ENCODE measurements at regions not wholly inside any gene's neighbourhood (a gene's known extent, or its start where the extent isn't known, plus 50 kb on each side); places are given as distances from the start of the nearest gene placed in this dataset.

- peaks cover 0 to 33% (median 7%) of the 10 kb centered on the region in 3 experiments for H3K27me3 ChIP-seq (ENCODE audit: control insufficient read depth in 3 of 3, insufficient read depth in 3 of 3, low read depth in 1 of 3, low read length in 3 of 3)
- no peak overlapping the region for H2BK120ac ChIP-seq (ENCODE audit: low read depth, low read length)
- no peak overlapping the region for H4K8ac ChIP-seq (ENCODE audit: low read depth, low read length)
- no CpG with 5 or more reads among the region's 1 CpG for WGBS, 2 donors (ENCODE audit: extremely low coverage in 2 of 2, insufficient read length in 2 of 2, insufficient replicate concordance in 1 of 2)
- no peak overlapping the region for H3K9ac ChIP-seq (ENCODE audit: low read depth, low read length, poor library complexity)
- H3K4ac ChIP-seq (ENCODE audit: low read length) = no peak overlapping the region
- no peak overlapping the region for H3K27ac ChIP-seq (replicated peaks; ENCODE audit: low read length)
- H2BK5ac ChIP-seq (ENCODE audit: low read length) = no peak overlapping the region
- H3K23ac ChIP-seq (ENCODE audit: low read depth, low read length, poor library complexity) = no peak overlapping the region
- peaks cover 0 to 5% of the 10 kb centered on the region in 2 donors for H3K4me1 ChIP-seq (ENCODE audit: control insufficient read depth in 2 of 2, insufficient read depth in 1 of 2, low read depth in 1 of 2, low read length in 2 of 2)
- no peak overlapping the region for H2AFZ ChIP-seq (ENCODE audit: low read length)
- no peaks in the 10 kb centered on the region for H3K79me1 ChIP-seq (ENCODE audit: low read depth, low read length)
- no peak for DNase-seq (ENCODE audit: low spot score)
- no peak overlapping the region for H3K18ac ChIP-seq (ENCODE audit: low read length)
- no peak overlapping the region for H2BK15ac ChIP-seq (ENCODE audit: low read length)
- no peak overlapping the region for H2AK5ac ChIP-seq (ENCODE audit: low read depth, low read length)
- no peak overlapping the region for H3K14ac ChIP-seq (ENCODE audit: low read length)
- H3K4me3 ChIP-seq (ENCODE audit: low read length in 2 of 2) = no peak overlapping the region
- no peak overlapping the region for H3K4me2 ChIP-seq (ENCODE audit: insufficient read depth, low read length, poor library complexity, severe bottlenecking)
- H4K91ac ChIP-seq (ENCODE audit: low read depth, low read length, poor library complexity) = no peak overlapping the region
- H3K9me3 ChIP-seq (replicated peaks in 1 of 2; ENCODE audit: control insufficient read depth in 2 of 2, insufficient read depth in 1 of 2, low read depth in 1 of 2, low read length in 2 of 2) = no peaks in the 10 kb centered on the region
- no peak overlapping the region for H2BK12ac ChIP-seq (ENCODE audit: low read length)
- H3K36me3 ChIP-seq (replicated peaks in 1 of 2; ENCODE audit: control insufficient read depth in 2 of 2, insufficient read depth in 2 of 2, low read length in 2 of 2) = no peaks in the 10 kb centered on the region
Measured at GRCh38 chr2:9144046-9144445, 62.6 kb upstream of the ASAP2 start.

DNA sequence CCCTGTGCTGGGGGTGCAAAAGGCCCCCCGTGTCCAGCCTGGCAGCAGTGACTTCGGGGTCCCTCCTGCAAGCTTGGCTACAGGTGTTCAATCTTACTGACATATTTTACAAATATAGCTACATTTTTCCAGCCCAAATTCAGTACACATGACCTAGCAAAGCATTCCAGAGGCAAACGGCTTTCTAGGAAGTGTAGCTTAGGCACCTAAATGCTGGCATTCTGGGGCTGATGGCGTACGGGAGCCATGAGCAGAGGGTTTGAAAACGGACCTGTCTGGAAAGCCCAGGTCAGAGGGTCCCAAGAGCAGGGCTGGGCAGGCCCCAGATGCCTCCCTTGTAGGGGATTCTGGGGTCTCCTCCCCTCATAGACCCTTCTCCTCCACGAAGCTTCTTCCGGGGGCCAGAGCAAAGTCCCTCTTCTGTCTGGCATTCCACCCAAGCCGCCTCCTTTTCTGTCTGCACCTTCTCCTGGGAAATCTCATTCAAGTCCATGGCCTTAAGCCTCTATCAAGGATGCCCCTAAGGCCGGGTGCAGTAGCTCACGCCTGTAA, 63.3 kb upstream of the ASAP2 start:
- H3K36me3 ChIP-seq (replicated peaks in 1 of 2; ENCODE audit: control insufficient read depth in 2 of 2, insufficient read depth in 2 of 2, low read length in 2 of 2) = no peaks in the 10 kb centered on the region
- peaks cover 0 to 29% (median 7%) of the 10 kb centered on the region in 3 experiments for H3K27me3 ChIP-seq (ENCODE audit: control insufficient read depth in 3 of 3, insufficient read depth in 3 of 3, low read depth in 1 of 3, low read length in 3 of 3)
- H2BK15ac ChIP-seq (ENCODE audit: low read length) = no peak overlapping the region
- no peak overlapping the region for H2AK5ac ChIP-seq (ENCODE audit: low read depth, low read length)
- peak overlapping the region; percentile 57 for H3K4me2 ChIP-seq (ENCODE audit: insufficient read depth, low read length, poor library complexity, severe bottlenecking)
- H3K9me3 ChIP-seq (replicated peaks in 1 of 2; ENCODE audit: control insufficient read depth in 2 of 2, insufficient read depth in 1 of 2, low read depth in 1 of 2, low read length in 2 of 2) = no peaks in the 10 kb centered on the region
- peaks cover 4 to 5% of the 10 kb centered on the region in 2 donors for H3K4me1 ChIP-seq (ENCODE audit: control insufficient read depth in 2 of 2, insufficient read depth in 1 of 2, low read depth in 1 of 2, low read length in 2 of 2)
- no peak overlapping the region for H4K8ac ChIP-seq (ENCODE audit: low read depth, low read length)
- no peak overlapping the region for H3K4ac ChIP-seq (ENCODE audit: low read length)
- no peaks in the 10 kb centered on the region for H3K79me1 ChIP-seq (ENCODE audit: low read depth, low read length)
- H2BK5ac ChIP-seq (ENCODE audit: low read length) = no peak overlapping the region
- peak overlapping the region in 1 of 2 donors; percentile 32 for H3K4me3 ChIP-seq (ENCODE audit: low read length in 2 of 2)
- no peak overlapping the region for H2BK120ac ChIP-seq (ENCODE audit: low read depth, low read length)
- H3K23ac ChIP-seq (ENCODE audit: low read depth, low read length, poor library complexity) = no peak overlapping the region
- peak overlapping the region; percentile 92 for H2AFZ ChIP-seq (ENCODE audit: low read length)
- H3K18ac ChIP-seq (ENCODE audit: low read length) = no peak overlapping the region
- H3K14ac ChIP-seq (ENCODE audit: low read length) = no peak overlapping the region
- no peak overlapping the region for H3K27ac ChIP-seq (replicated peaks; ENCODE audit: low read length)
- no peak overlapping the region for H4K91ac ChIP-seq (ENCODE audit: low read depth, low read length, poor library complexity)
- no CpG with 5 or more reads among the region's 11 CpGs for WGBS, 2 donors (ENCODE audit: extremely low coverage in 2 of 2, insufficient read length in 2 of 2, insufficient replicate concordance in 1 of 2)
- DNase-seq (ENCODE audit: low spot score) = no peak
- H3K9ac ChIP-seq (ENCODE audit: low read depth, low read length, poor library complexity) = no peak overlapping the region
- H2BK12ac ChIP-seq (ENCODE audit: low read length) = no peak overlapping the region

DNA sequence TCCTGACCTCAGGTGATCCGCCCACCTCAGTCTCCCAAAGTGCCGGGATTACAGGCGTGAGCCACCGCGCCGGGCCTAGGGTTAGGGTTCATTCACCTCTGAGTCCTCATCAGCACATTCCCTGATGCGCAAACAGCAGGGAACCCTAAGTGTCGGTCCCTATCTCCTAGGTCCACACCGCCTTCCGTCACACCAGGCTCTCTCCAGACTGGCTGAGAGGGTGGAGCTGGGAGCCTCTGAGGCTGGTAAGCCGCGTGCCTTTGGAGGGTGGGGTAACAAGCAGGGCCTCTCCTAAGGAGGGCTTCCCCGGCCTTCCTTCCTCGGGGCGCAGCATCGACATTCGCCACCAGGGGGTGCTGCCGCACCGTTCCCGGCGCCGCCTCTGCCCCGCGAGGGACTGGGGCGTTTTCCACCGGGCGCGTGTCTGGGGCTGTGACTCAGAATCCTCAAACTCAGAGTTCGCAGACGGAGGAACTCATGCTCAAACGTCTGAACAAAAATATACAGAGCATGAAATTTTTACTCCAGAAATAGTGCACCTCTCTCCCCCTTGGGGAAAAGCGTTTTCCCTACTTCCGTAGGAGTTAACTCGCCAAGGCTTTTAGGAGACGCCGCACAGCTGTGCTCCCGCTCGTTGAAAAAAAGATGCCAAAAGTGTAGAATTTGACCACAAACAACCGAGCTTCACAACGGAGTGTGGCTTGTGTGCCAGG, 63.9 kb upstream of the ASAP2 start:
- H4K8ac ChIP-seq (ENCODE audit: low read depth, low read length) = no peak overlapping the region
- H3K4ac ChIP-seq (ENCODE audit: low read length) = no peak overlapping the region
- peaks cover 0 to 28% (median 7%) of the 10 kb centered on the region in 3 experiments for H3K27me3 ChIP-seq (ENCODE audit: control insufficient read depth in 3 of 3, insufficient read depth in 3 of 3, low read depth in 1 of 3, low read length in 3 of 3)
- no peaks in the 10 kb centered on the region for H3K79me1 ChIP-seq (ENCODE audit: low read depth, low read length)
- no peak overlapping the region for H3K27ac ChIP-seq (replicated peaks; ENCODE audit: low read length)
- no peak overlapping the region for H3K14ac ChIP-seq (ENCODE audit: low read length)
- peaks cover 4 to 5% of the 10 kb centered on the region in 2 donors for H3K4me1 ChIP-seq (ENCODE audit: control insufficient read depth in 2 of 2, insufficient read depth in 1 of 2, low read depth in 1 of 2, low read length in 2 of 2)
- peak overlapping the region; percentile 57 for H3K4me2 ChIP-seq (ENCODE audit: insufficient read depth, low read length, poor library complexity, severe bottlenecking)
- H3K18ac ChIP-seq (ENCODE audit: low read length) = no peak overlapping the region
- H2BK15ac ChIP-seq (ENCODE audit: low read length) = no peak overlapping the region
- no peaks in the 10 kb centered on the region for H3K36me3 ChIP-seq (replicated peaks in 1 of 2; ENCODE audit: control insufficient read depth in 2 of 2, insufficient read depth in 2 of 2, low read length in 2 of 2)
- H2AK5ac ChIP-seq (ENCODE audit: low read depth, low read length) = no peak overlapping the region
- no peak overlapping the region for H2BK120ac ChIP-seq (ENCODE audit: low read depth, low read length)
- H2AFZ ChIP-seq (ENCODE audit: low read length) = peak overlapping the region; percentile 92
- no CpG with 5 or more reads among the region's 40 CpGs for WGBS, 2 donors (ENCODE audit: extremely low coverage in 2 of 2, insufficient read length in 2 of 2, insufficient replicate concordance in 1 of 2)
- no peak overlapping the region for H2BK5ac ChIP-seq (ENCODE audit: low read length)
- peak overlapping the region in 1 of 2 donors; percentile 32 for H3K4me3 ChIP-seq (ENCODE audit: low read length in 2 of 2)
- no peak overlapping the region for H4K91ac ChIP-seq (ENCODE audit: low read depth, low read length, poor library complexity)
- no peaks in the 10 kb centered on the region for H3K9me3 ChIP-seq (replicated peaks in 1 of 2; ENCODE audit: control insufficient read depth in 2 of 2, insufficient read depth in 1 of 2, low read depth in 1 of 2, low read length in 2 of 2)
- DNase-seq (ENCODE audit: low spot score) = peak; percentile 81
- no peak overlapping the region for H3K9ac ChIP-seq (ENCODE audit: low read depth, low read length, poor library complexity)
- H2BK12ac ChIP-seq (ENCODE audit: low read length) = no peak overlapping the region
- no peak overlapping the region for H3K23ac ChIP-seq (ENCODE audit: low read depth, low read length, poor library complexity)

GRCh38 chr2:9141706-9142460, 64.7 kb upstream of the ASAP2 start:
- no peak for DNase-seq (ENCODE audit: low spot score)
- Histone ChIP-seq H3K27ac (replicated peaks; ENCODE audit: low read length) (no peak overlapping the region), H3K9ac (ENCODE audit: low read depth, low read length, poor library complexity) (no peak overlapping the region), H3K36me3 (replicated peaks in 1 of 2; ENCODE audit: control insufficient read depth in 2 of 2, insufficient read depth in 2 of 2, low read length in 2 of 2) (no peaks in the 10 kb centered on the region), H3K14ac (ENCODE audit: low read length) (no peak overlapping the region), H3K4ac (ENCODE audit: low read length) (no peak overlapping the region), H3K79me1 (ENCODE audit: low read depth, low read length) (no peaks in the 10 kb centered on the region), H3K4me3 (ENCODE audit: low read length in 2 of 2) (no peak overlapping the region), H2AFZ (ENCODE audit: low read length) (no peak overlapping the region), H4K91ac (ENCODE audit: low read depth, low read length, poor library complexity) (no peak overlapping the region), H3K23ac (ENCODE audit: low read depth, low read length, poor library complexity) (no peak overlapping the region), H3K4me2 (ENCODE audit: insufficient read depth, low read length, poor library complexity, severe bottlenecking) (no peak overlapping the region), H3K9me3 (replicated peaks in 1 of 2; ENCODE audit: control insufficient read depth in 2 of 2, insufficient read depth in 1 of 2, low read depth in 1 of 2, low read length in 2 of 2) (no peaks in the 10 kb centered on the region), H4K8ac (ENCODE audit: low read depth, low read length) (no peak overlapping the region), H3K4me1 (ENCODE audit: control insufficient read depth in 2 of 2, insufficient read depth in 1 of 2, low read depth in 1 of 2, low read length in 2 of 2) (peaks cover 4 to 5% of the 10 kb centered on the region in 2 donors), H2BK12ac (ENCODE audit: low read length) (no peak overlapping the region), H2BK15ac (ENCODE audit: low read length) (no peak overlapping the region), H3K27me3 (ENCODE audit: control insufficient read depth in 3 of 3, insufficient read depth in 3 of 3, low read depth in 1 of 3, low read length in 3 of 3) (peaks cover 0 to 24% (median 7%) of the 10 kb centered on the region in 3 experiments), H2BK120ac (ENCODE audit: low read depth, low read length) (no peak overlapping the region), H2AK5ac (ENCODE audit: low read depth, low read length) (no peak overlapping the region), H2BK5ac (ENCODE audit: low read length) (no peak overlapping the region), H3K18ac (ENCODE audit: low read length) (no peak overlapping the region)
- no CpG with 5 or more reads among the region's 15 CpGs for WGBS, 2 donors (ENCODE audit: extremely low coverage in 2 of 2, insufficient read length in 2 of 2, insufficient replicate concordance in 1 of 2)

Measured in neuronal stem cell (in vitro differentiated cells).